ENCODE measurements at regions not wholly inside any gene's neighbourhood (a gene's known extent, or its start where the extent isn't known, plus 50 kb on each side); places are given as distances from the start of the nearest gene placed in this dataset.

DNA sequence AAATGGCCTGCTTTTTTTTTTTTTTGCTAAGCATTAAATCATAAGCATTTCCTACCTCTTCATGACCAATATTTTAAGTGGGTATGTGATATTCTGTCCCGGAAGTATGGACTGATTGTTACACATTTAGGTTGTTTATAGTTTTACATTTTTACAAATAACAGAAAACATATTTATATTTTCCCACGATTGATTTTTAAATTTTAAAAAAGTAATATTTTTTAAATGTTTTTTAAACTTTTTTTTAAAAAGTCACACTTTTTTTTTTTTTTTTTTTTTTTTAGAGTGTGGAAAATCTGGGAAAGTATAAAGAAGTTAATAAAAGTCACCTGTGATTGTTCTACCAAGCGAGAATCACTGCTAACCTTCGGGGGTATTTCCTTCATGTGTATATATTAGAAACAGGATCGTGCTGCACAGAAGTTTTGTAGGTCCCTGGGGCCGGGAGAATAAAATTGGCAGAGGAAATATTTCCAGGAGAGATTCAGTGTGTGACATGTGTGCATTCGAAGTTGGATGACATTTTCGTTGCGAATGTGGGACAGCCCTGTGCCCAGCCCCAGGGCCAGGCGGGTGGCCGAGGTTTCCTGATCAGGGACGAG lies 173.1 kb downstream of the CDC5L start:
- DNase-seq (ENCODE audit: low spot score): no peak

- DNase-seq (ENCODE audit: low spot score): no peak
These were observed 173.6 kb downstream of the CDC5L start for GRCh38 chr6:44561060-44561623.

GRCh38 chr6:44561832-44562665 lies 174.5 kb downstream of the CDC5L start:
- no peak for DNase-seq (ENCODE audit: low spot score)

DNA sequence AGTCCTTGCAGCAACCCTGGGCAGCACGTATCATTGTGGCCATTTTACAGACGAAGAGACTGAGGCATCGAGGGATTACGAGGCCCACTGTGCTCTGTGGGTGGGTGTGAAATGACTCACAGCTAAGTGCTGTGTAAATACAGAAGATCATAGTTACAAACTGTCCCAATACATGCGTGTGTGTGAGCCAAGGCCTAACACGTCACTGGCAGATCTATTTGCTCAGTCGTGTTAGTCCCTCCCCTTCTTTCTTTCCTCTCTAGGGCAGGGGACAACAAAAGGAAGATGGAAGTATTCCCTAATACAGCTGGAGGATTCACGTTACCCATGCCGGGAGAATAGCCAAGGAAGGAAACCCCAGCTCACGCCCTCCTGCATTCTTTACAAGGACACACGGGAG lies 175.9 kb downstream of the CDC5L start:
- no peak for DNase-seq (ENCODE audit: low spot score)

GRCh38 chr6:44564906-44565524 lies 177.5 kb downstream of the CDC5L start:
- no peak for DNase-seq (ENCODE audit: low spot score)

DNA sequence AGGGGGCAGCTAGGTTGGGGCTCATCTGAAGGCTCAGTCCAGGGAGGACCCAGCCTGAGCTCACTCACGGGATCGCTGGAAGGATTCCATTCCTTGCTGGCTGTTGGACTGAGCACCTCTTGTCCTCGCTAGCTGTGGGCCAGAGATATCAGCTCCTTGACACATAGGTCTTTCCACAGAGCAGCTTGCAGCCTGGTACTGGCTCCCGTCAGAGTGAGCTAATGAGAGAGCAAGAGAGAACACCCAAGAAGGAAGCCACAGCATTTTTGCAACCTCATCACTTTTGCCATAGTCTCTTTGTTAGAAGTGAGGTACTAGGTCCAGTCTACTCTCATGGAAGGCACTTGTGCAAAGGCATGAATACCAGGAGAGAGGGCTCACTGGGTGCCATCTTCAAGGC lies 179.9 kb downstream of the CDC5L start:
- DNase-seq (ENCODE audit: low spot score): no peak

DNA sequence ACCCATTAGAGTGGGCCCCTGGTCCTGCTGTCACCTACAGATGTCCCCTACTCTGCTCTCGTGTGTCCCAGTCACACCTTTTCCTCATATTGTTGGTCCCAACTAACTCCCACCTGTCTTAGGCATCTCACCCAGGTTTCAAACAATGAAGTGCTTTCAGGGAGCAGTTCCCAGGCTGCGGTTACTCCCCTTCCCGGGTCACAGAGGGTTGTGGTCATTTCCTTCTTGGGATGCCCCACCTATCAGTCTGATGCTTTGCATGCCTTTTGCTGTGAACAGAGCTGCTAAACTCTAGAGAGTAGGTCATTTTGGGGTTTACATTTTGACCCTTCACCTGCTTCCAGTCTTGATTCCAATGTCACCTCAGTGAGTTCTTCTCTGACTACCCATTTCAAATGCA lies 181.6 kb downstream of the CDC5L start:
- no peak for DNase-seq (ENCODE audit: low spot score)

DNA sequence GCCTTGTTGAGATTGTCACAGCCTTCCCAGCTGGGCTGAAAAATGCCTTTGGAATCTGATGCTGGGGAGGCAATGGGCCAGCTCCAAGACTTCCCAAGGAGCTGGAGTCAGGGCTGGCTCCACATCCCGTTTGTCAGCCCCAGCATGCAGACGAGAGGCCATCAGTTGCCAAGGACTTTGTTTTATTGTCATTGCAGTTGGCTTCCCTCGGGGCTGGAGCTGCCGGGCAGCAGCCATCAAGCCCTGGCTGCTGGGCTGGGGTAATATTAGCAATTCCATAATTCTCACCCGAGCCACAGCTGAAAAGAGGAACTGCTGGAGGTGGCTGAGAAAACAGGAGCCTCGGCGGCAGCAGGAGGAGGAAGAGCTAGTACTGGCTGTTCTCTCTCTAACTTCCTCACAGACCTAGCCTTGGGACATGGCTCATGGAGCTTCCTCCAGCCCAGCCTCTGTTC lies 182.5 kb downstream of the CDC5L start:
- peak; percentile 81 for DNase-seq (ENCODE audit: low spot score)

GRCh38 chr6:44571510-44571909 lies 184.0 kb downstream of the CDC5L start:
- no peak for DNase-seq (ENCODE audit: low spot score)

DNA sequence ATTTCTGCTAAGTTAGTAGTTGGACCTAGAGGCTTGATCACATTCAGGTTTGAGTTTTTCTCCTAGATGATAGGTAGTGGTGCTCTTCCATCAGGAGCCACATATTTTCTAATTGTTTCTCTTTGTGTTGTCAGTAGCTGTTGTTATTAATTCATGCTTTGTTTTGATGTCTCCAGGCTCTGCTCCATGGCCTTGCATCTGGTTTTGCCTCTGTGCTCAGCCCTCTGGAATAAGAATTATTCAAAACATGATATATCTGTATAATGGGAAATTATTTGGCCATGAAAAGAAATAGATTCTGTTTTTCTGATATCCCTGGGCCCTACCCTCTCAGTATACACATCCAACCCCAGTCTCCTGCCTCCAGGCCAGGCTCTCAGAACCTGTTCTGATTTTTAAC lies 184.8 kb downstream of the CDC5L start:
- no peak for DNase-seq (ENCODE audit: low spot score)

DNA sequence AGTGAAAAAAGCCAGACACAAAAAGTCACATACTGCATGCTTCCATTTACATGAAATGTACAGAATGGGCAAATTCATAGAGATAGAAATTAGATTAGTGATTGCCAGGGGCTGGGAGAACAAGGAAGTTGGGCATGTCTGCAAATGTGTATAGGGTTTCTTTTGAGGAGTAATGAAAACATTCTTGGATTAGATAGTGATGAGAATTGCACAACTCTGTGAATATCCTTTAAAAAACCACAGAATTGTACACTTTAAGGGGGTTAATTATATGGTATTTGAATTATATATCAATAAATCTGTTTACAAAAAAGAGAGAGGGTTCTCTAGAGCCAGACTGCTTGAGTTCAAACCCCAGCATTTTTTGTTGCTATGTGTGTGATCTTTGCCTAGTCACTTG lies 188.1 kb downstream of the CDC5L start:
- no peak for DNase-seq (ENCODE audit: low spot score)

GRCh38 chr6:44576132-44576631 lies 188.7 kb downstream of the CDC5L start:
- DNase-seq (ENCODE audit: low spot score): peak; percentile 26

GRCh38 chr6:44580901-44581300 lies 193.4 kb downstream of the CDC5L start:
- peak; percentile 43 for DNase-seq (ENCODE audit: low spot score)

DNA sequence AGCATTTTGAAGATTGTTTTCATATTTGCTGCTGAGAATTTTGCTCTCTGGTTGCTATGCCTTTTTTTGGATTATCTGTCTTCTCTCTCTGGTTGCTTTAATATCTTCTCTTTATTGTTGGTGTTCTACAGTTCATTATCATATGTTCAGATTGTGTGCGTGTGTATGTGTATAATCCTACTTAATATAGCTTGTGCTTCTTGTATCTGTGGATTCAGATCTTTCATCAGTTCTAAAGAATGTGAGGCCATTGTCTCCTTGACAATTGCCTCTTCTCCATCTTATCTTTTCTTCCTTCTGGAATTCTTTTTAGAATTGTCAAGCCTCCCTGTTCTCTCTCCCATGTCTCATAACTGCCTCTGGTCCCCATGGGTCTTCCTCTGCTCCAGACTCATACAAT lies 195.4 kb downstream of the CDC5L start:
- DNase-seq (ENCODE audit: low spot score): no peak

DNA sequence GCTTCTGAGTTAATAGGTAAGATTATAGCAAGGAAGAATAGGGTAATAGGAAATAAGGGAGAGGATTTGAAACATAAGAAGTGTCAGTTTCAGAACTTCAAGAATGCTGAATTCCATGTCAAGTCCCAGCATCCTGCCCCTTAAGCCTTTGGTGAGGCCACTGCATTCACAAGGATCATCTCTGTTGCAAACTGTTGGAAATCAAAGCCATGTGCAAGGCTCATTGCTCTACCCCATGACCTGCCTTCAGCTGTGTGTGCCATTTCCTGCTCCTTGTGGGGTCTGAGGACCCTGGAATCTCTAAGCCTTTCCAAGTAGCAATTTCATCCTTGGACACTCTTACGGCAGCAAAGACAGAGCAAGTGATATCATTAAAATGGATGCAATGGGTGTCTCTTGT lies 203.0 kb downstream of the CDC5L start:
- DNase-seq (ENCODE audit: low spot score): no peak

- peak; percentile 62 for DNase-seq (ENCODE audit: low spot score)
These were observed 206.0 kb downstream of the CDC5L start for GRCh38 chr6:44593539-44593944.

- DNase-seq (ENCODE audit: low spot score): no peak
These were observed 207.0 kb downstream of the CDC5L start for GRCh38 chr6:44594481-44594880.

DNA sequence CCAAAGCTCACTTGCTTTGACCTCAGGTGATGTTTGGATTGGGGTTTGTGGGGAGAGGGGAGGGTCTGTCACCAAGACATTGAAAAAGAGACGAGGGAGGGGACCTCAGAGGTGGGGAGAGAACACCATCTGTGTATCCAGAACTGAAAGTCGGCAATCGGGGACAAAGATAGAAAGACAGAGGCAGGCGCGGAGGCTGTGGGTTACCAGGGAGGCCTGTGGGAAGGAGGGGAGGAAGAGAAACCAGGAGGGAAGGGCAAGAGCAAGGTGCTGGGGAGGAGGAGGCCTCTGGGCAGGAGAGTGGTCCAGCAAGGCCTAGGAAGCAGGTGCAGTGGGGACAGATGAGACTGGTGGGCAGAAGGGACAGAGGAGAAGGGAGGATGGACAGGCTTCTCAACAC lies 211.2 kb downstream of the CDC5L start:
- no peak for DNase-seq (ENCODE audit: low spot score)

- no peak for DNase-seq (ENCODE audit: low spot score)
These were observed 212.2 kb downstream of the CDC5L start for GRCh38 chr6:44599672-44600071.

- no peak for DNase-seq (ENCODE audit: low spot score)
These were observed 215.7 kb downstream of the CDC5L start for GRCh38 chr6:44603044-44603686.

DNA sequence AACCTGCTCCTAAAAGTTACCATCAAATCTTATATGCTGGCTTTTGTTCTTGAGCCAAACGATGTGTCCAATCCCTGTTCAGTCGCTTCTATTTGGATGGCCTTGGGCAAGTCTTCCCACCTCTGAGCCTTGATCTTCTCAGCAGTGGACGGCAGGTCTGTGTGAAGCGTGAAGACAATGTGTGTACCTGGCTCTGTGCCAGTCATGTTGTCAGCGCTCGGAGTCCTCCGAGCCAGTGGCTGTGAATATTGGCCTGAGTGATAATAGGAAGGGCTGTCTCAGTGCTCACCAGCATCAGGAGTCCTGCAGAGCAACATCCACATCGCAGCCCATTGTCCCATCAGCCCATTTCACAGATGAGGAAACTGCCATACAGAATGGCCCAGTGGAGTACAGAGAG lies 219.0 kb downstream of the CDC5L start:
- no peak for DNase-seq (ENCODE audit: low spot score)

GRCh38 chr6:44606976-44607375 lies 219.5 kb downstream of the CDC5L start:
- DNase-seq (ENCODE audit: low spot score): no peak

All from AG08395 (cell line).